ENCODE measurements at regions not wholly inside any gene's neighbourhood (a gene's known extent, or its start where the extent isn't known, plus 50 kb on each side); places are given as distances from the start of the nearest gene placed in this dataset.

GRCh38 chr21:15520811-15521643, 208.8 kb upstream of the USP25 start:
- H3K4me3 Mint-ChIP-seq (ENCODE audit: unreplicated experiment): no peak overlapping the region
- no peak for DNase-seq
- H3K36me3 Mint-ChIP-seq (ENCODE audit: unreplicated experiment): no peaks in the 10 kb centered on the region
- no peaks in the 10 kb centered on the region for H3K4me1 Mint-ChIP-seq (ENCODE audit: low read depth, unreplicated experiment)
- H3K27ac Mint-ChIP-seq (ENCODE audit: unreplicated experiment): no peak overlapping the region
- peak; percentile 15 for TF ChIP-seq CTCF (IDR thresholded peaks at IDR 0.05; ENCODE audit: partially characterized antibody, unreplicated experiment)
- H3K27me3 Mint-ChIP-seq (ENCODE audit: unreplicated experiment): no peaks in the 10 kb centered on the region
- no peaks in the 10 kb centered on the region for H3K9me3 Mint-ChIP-seq (ENCODE audit: unreplicated experiment)

GRCh38 chr21:15521644-15522001, 208.2 kb upstream of the USP25 start:
- Mint-ChIP-seq H3K27ac (ENCODE audit: unreplicated experiment) (no peak overlapping the region), H3K4me3 (ENCODE audit: unreplicated experiment) (no peak overlapping the region), H3K36me3 (ENCODE audit: unreplicated experiment) (no peaks in the 10 kb centered on the region), H3K4me1 (ENCODE audit: low read depth, unreplicated experiment) (no peaks in the 10 kb centered on the region), H3K9me3 (ENCODE audit: unreplicated experiment) (no peaks in the 10 kb centered on the region), H3K27me3 (ENCODE audit: unreplicated experiment) (no peaks in the 10 kb centered on the region)
- no peak for DNase-seq
- TF ChIP-seq CTCF (IDR thresholded peaks at IDR 0.05; ENCODE audit: partially characterized antibody, unreplicated experiment): no peak

GRCh38 chr21:15522148-15522547, 207.6 kb upstream of the USP25 start:
- no peak overlapping the region for H3K27ac Mint-ChIP-seq (ENCODE audit: unreplicated experiment)
- DNase-seq: no peak
- H3K4me1 Mint-ChIP-seq (ENCODE audit: low read depth, unreplicated experiment): no peaks in the 10 kb centered on the region
- no peaks in the 10 kb centered on the region for H3K36me3 Mint-ChIP-seq (ENCODE audit: unreplicated experiment)
- no peak for TF ChIP-seq CTCF (IDR thresholded peaks at IDR 0.05; ENCODE audit: partially characterized antibody, unreplicated experiment)
- H3K9me3 Mint-ChIP-seq (ENCODE audit: unreplicated experiment): no peaks in the 10 kb centered on the region
- no peaks in the 10 kb centered on the region for H3K27me3 Mint-ChIP-seq (ENCODE audit: unreplicated experiment)
- no peak overlapping the region for H3K4me3 Mint-ChIP-seq (ENCODE audit: unreplicated experiment)

- no peaks in the 10 kb centered on the region for H3K36me3 Mint-ChIP-seq (ENCODE audit: unreplicated experiment)
- no peak overlapping the region for H3K27ac Mint-ChIP-seq (ENCODE audit: unreplicated experiment)
- no peaks in the 10 kb centered on the region for H3K9me3 Mint-ChIP-seq (ENCODE audit: unreplicated experiment)
- no peak for TF ChIP-seq CTCF (IDR thresholded peaks at IDR 0.05; ENCODE audit: partially characterized antibody, unreplicated experiment)
- no peak overlapping the region for H3K4me3 Mint-ChIP-seq (ENCODE audit: unreplicated experiment)
- H3K27me3 Mint-ChIP-seq (ENCODE audit: unreplicated experiment): no peaks in the 10 kb centered on the region
- no peaks in the 10 kb centered on the region for H3K4me1 Mint-ChIP-seq (ENCODE audit: low read depth, unreplicated experiment)
- no peak for DNase-seq
These were observed 204.9 kb upstream of the USP25 start for GRCh38 chr21:15524855-15525254.

- Mint-ChIP-seq H3K36me3 (ENCODE audit: unreplicated experiment) (no peaks in the 10 kb centered on the region), H3K9me3 (ENCODE audit: unreplicated experiment) (no peaks in the 10 kb centered on the region), H3K27ac (ENCODE audit: unreplicated experiment) (no peak overlapping the region), H3K4me3 (ENCODE audit: unreplicated experiment) (no peak overlapping the region), H3K4me1 (ENCODE audit: low read depth, unreplicated experiment) (no peaks in the 10 kb centered on the region), H3K27me3 (ENCODE audit: unreplicated experiment) (no peaks in the 10 kb centered on the region)
- DNase-seq: no peak
- no peak for TF ChIP-seq CTCF (IDR thresholded peaks at IDR 0.05; ENCODE audit: partially characterized antibody, unreplicated experiment)
These were observed 203.0 kb upstream of the USP25 start for GRCh38 chr21:15526798-15527197.

Data from glutamatergic neuron (in vitro differentiated cells).